H54 (cell line): ENCODE measurements at regions not wholly inside any gene's neighbourhood (a gene's known extent, or its start where the extent isn't known, plus 50 kb on each side); places are given as distances from the start of the nearest gene placed in this dataset.

Experiments
- DNase-seq: peaks from one replicate; pipeline ENCODE4 v3.0.0; 2011; ENCODE audit warnings: low spot score, mixed read lengths; ENCODE audit not compliant: insufficient read length
- FAIRE-seq: peaks from 3 replicates; lab custom pipeline; 2011; peaks lifted over from hg19 to GRCh38; lab: Jason Lieb, UNC
- POLR2A ChIP-seq: IDR thresholded peaks from 2 replicates; pipeline ENCODE4 v1.6.1; 2011; ENCODE audit warnings: low read depth, mild to moderate bottlenecking, low read length

GRCh38 chr3:78360849-78361248 is 1321.0 kb downstream of the ROBO2 start:
- no peak for TF ChIP-seq POLR2A
- DNase-seq = no peak
- no peak for FAIRE-seq

- TF ChIP-seq POLR2A = no peak
- DNase-seq (no peak), FAIRE-seq (no peak)
Observed at GRCh38 chr3:78368636-78369345, 1328.9 kb downstream of the ROBO2 start.

GRCh38 chr3:78390221-78390620 is 1350.3 kb downstream of the ROBO2 start:
- DNase-seq (no peak), FAIRE-seq (no peak)
- TF ChIP-seq POLR2A = no peak

GRCh38 chr3:78398401-78398800 is 1358.5 kb downstream of the ROBO2 start:
- DNase-seq (no peak), FAIRE-seq (no peak)
- no peak for TF ChIP-seq POLR2A

- DNase-seq = no peak
- TF ChIP-seq POLR2A = no peak
- FAIRE-seq = no peak
Observed at GRCh38 chr3:78402720-78403119, 1362.8 kb downstream of the ROBO2 start.

- DNase-seq = no peak
- TF ChIP-seq POLR2A = no peak
- FAIRE-seq = no peak
Observed at GRCh38 chr3:78405745-78406144, 1362.1 kb downstream of the ROBO1 start.

- FAIRE-seq = no peak
- no peak for DNase-seq
- TF ChIP-seq POLR2A = no peak
Observed at GRCh38 chr3:78406396-78406795, 1361.4 kb downstream of the ROBO1 start.

- FAIRE-seq (no peak), DNase-seq (no peak)
- no peak for TF ChIP-seq POLR2A
Observed at GRCh38 chr3:78410077-78410476, 1357.7 kb downstream of the ROBO1 start.

GRCh38 chr3:78414261-78414660 is 1353.5 kb downstream of the ROBO1 start:
- TF ChIP-seq POLR2A = no peak
- no peak for DNase-seq
- no peak for FAIRE-seq

- TF ChIP-seq POLR2A = no peak
- DNase-seq (no peak), FAIRE-seq (no peak)
Observed at GRCh38 chr3:78420611-78421010, 1347.2 kb downstream of the ROBO1 start.

- no peak for DNase-seq
- no peak for FAIRE-seq
- no peak for TF ChIP-seq POLR2A
Observed at GRCh38 chr3:78421247-78421966, 1346.4 kb downstream of the ROBO1 start.

GRCh38 chr3:78424656-78425055 is 1343.1 kb downstream of the ROBO1 start:
- no peak for DNase-seq
- no peak for TF ChIP-seq POLR2A
- FAIRE-seq = no peak

- TF ChIP-seq POLR2A = no peak
- DNase-seq (no peak), FAIRE-seq (no peak)
Observed at GRCh38 chr3:78426454-78426853, 1341.3 kb downstream of the ROBO1 start.

GRCh38 chr3:78427303-78427702 is 1340.5 kb downstream of the ROBO1 start:
- no peak for FAIRE-seq
- TF ChIP-seq POLR2A = no peak

GRCh38 chr3:78430741-78431140 is 1337.1 kb downstream of the ROBO1 start:
- no peak for TF ChIP-seq POLR2A
- DNase-seq = no peak
- no peak for FAIRE-seq

More at GRCh38 chr3:78427303-78427702, 1340.5 kb downstream of the ROBO1 start:
- no peak for DNase-seq
